Activated CD4-positive, alpha-beta T cell treated with anti-CD3 and anti-CD28 coated beads for 24 hours (primary cell): ENCODE measurements at regions not wholly inside any gene's neighbourhood (a gene's known extent, or its start where the extent isn't known, plus 50 kb on each side); places are given as distances from the start of the nearest gene placed in this dataset.

Source experiments
- DNase-seq, 2 donors: peaks; one replicate each; pipeline ENCODE4 v3.0.0-alpha.2; 2020; ENCODE audit warnings: low read depth in 2 of 2

DNA sequence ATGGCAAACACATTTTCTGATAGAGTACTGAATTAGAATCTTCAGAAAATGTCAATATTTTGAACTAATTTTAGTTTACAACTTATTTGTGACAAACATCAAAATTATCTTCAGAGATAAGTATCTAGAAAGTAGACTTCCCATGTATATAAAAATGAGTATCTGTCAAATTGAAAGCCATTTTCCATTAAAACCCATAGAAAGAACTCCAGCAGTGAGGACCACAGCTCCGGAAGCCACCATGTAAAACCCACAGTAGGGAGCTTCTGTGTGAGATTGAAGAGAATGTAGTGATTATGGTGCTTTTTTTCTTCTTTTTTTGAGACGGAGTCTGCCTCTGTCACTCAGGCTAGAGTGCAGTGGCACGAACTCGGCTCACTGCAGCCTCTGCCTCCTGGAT, 687.0 kb downstream of the TYW1 start:
- no peak for DNase-seq

GRCh38 chr7:67690700-67691099, 694.1 kb downstream of the TYW1 start:
- DNase-seq: no peak

DNA sequence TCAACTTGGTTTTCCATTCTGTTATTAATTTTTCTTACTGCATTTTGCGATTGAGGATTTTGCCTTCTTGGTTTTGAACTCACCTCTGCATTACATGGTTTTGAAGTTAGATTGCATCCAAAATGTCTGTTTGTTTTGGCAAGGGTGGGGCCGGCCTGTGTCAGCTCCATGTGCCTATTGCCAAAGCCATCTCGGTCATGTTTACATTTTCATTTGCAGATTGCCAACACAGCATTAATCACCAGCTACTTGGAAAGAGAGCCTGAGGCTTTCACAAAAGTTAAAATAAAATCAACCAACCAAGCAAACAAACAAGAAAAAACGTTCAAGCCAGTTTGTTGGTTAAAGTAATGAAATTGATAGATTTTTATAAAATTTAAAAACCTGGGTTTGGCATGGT, 695.8 kb downstream of the TYW1 start:
- DNase-seq: no peak

DNA sequence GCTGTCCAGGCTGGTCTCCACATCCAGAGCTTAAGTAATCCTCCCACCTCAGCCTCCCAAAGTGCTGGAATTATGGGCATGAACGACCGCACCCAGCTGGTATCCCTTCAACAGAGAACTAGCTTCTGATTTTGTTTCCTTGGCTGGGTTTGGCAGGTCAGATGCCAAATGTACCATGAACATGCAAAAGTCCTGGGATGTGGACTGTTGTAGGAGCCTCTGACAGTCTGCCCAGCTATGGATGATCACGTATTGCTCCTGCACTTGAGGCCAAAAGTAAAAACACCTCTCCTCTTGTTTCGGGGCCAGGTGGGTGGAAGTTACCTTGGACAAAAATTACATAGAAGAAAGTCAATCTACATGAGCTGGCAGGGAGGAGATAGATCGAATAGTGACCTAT, 699.5 kb downstream of the TYW1 start:
- DNase-seq: no peak

GRCh38 chr7:67696878-67697277, 700.2 kb downstream of the TYW1 start:
- no peak for DNase-seq

DNA sequence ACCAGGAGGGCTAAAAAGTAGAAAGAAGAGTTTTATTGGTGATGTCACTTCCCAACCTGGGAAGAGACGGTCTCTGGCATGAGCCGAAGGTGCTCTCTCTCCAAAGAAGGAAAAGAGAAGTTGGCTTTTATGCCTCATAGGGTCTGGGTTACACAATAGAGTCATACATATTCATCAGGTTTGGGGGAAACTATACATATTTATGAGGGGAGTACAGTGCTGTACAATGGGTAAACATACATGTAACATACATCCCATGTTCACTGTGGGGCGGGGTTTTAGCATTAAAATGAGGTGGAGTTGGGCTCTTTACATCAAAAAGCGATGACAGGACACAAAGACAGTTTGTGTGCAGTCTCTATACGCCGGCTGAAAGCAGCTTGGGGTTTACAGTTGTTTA, 701.7 kb downstream of the TYW1 start:
- DNase-seq: no peak

- DNase-seq: no peak
Observed at GRCh38 chr7:67705850-67706249, 709.2 kb downstream of the TYW1 start.

DNA sequence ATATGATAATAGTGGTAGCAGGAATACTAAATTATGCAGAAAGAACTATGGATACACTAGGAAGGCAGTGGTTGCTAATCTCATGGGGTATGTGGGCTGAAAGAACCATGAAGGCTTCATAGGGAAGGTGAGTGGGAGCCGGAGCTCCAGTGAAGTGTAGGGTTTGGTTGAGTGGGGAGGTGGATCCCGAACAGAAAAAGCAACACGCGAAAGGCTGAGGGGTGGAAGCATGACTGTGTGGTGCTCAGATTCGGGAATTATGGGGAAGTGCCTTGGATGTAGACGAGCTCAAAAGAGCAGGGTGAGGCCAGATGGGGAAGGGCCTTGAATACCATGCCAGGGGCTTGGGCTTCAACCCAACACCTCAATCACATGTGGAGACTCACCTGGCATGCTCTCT, 715.1 kb downstream of the TYW1 start:
- DNase-seq: no peak

DNA sequence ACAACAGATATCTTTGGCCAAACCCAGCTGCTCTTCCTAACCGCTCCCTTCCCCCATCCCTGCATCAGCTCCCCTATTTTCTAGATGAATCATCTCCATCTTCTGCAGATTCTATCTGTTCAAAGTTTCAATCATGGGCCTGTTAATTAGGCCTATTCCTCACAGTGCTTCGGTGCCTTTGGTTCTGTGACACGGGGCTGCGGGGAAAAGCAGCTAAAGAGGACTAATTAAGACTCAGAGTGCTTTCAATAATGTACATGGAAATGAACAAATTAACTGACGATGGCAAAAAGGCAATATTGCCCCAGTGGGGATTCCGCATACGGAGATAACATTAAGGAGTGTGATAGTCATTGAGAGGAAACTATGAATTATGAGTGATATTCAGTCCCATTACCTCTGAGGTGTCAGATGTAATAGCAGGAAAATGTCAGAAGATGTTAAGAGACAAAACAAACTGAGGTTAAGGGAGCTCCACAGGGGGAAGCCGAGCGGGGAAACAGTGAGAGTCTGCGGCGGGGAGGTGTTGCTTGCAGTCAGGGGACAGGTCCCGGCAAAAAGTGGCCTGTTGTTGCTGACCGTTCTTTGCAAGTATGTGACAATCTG, 716.9 kb downstream of the TYW1 start:
- no peak for DNase-seq

GRCh38 chr7:67716729-67717128, 720.1 kb downstream of the TYW1 start:
- DNase-seq: no peak

GRCh38 chr7:67723591-67723990, 727.0 kb downstream of the TYW1 start:
- DNase-seq: no peak

DNA sequence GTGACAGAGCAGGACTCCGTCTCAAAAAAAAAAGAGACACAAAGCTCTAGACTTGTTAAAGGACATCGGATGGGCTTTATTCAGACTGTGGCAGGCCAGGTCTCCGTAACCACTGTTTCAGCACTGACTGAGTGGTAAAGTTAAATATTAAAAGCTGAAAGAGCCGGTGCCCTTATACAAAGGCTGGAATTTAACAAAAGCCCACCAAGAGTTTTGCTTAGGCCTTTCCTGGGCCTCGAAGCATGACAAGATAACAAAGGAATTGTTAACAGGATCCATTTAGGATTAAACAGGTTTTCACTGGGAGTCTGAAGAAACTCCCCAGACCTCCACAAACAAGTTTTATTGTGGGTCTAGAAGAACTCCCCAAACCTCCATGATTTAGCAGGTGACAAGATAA, 727.8 kb downstream of the TYW1 start:
- DNase-seq: no peak

- no peak for DNase-seq
Observed at GRCh38 chr7:67724955-67725354, 728.3 kb downstream of the TYW1 start.

DNA sequence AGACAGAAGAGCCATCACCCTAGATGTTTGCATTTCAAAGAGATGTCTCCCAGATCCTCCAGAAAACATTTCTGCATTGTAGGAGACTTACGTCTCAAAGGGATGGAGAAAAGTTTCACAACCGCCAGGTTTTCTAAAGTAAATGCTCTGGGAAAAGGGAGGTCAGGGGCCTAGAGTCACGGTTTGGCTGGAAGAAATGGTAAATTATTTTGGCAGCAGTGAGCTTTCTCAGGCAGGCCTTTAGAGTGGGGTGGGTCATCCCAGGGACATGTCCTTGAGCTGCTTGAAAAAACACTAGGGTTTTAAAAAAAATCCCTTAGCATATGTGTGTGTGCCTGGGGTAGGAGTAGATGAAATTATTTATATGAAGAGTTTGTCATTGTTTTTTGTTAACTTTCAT, 728.8 kb downstream of the TYW1 start:
- no peak for DNase-seq

DNA sequence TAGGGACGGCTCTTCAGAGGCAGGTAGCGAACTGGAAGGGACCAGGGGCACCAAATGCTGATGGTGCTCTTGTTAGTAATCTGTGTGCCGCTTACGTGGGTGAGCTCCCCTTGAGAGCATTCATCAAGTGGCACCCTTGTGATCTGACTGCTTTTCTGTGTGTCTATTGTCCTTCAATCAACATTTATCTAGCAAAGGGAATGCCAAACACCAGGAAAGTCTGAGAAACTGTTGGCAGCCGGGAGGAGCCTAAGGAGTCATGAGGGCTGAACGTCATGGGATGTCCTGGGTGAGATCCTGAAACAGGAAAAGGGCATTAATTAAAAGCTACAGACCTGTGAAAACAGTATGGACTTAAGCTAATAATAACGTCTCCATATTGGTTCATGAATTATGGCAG, 733.1 kb downstream of the TYW1 start:
- DNase-seq: no peak

- DNase-seq: no peak
Observed at GRCh38 chr7:67731704-67732103, 735.1 kb downstream of the TYW1 start.

- no peak for DNase-seq
Observed at GRCh38 chr7:67732898-67733297, 736.3 kb downstream of the TYW1 start.

DNA sequence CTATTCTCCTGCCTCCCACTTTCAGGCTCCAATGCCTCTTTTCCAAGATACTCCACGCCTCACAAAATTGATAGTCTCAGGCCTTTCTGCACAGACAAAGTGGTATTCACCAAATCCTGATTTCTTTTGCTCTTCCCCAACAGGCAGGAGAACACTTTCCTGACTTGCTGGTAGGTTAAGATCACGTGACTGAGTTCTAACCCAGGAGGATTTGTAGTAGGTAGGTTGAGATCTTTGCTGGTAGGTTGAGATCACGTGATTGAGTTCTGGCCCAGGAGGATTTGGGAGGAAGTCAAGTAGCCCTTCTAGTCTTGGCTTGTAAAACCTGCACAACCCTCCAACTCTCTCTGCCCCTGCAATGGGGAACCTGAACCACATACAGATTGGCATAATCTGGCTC, 741.5 kb downstream of the TYW1 start:
- no peak for DNase-seq

DNA sequence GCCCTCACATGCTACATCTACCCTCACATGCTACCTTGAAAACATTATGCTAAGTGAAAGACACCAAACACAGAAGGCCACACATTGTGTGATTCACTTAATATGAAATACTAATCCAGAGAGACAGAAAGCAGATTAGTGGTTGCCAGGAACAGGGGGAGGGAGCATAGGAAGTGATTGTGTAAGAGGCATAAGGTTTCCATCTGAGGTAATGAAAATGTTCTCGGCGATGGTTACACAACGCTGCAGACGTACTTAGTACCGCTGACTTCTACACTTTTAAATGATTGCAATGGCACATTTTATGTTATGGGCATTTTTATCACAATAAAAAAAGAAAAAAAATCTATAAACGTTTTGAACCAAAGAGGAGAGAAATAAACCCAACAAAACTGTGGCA, 742.3 kb downstream of the TYW1 start:
- DNase-seq: no peak

DNA sequence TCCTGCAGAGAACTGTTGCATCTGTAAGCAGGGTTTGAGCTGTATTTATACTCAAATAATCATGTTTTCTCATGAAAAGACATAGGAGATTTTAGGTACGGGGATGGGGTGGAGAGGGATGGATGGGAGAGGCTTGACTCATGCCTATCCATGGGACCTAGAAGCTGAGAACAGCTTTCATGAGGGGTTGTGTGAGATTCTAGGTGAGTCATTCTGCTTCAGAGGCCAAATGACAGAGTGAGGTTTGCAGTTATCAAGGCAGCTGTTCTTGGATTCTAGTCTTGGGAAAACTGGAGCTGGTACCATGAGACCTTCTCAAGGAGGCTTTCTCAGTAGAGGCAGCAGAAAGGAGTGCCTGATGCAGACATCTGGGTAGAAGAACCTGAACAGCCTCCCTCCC, 746.9 kb downstream of the TYW1 start:
- no peak for DNase-seq

GRCh38 chr7:67752227-67752626, 755.6 kb downstream of the TYW1 start:
- no peak for DNase-seq

DNA sequence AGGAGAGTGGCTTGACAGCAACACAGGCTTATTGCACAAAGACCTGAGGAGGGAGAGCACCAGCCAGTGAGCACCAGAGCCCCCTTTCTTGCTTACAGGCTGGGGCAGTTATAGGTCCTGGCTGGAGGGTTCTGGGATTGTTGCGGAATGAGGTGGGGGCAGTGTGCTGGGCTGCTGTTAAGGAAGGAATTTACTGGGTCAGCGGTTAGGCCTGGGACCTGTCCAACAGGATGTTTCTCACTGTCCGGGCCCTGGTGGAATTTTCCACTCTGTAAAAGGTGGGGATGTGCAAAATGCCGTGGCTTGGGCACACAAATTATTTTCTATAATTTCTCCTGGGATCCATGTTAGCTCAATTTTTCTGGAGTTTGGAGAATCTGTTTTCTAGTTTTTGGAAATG, 757.3 kb downstream of the TYW1 start:
- no peak for DNase-seq

GRCh38 chr7:67754651-67755050, 758.0 kb downstream of the TYW1 start:
- no peak for DNase-seq

GRCh38 chr7:67758551-67758950, 761.9 kb downstream of the TYW1 start:
- no peak for DNase-seq

DNA sequence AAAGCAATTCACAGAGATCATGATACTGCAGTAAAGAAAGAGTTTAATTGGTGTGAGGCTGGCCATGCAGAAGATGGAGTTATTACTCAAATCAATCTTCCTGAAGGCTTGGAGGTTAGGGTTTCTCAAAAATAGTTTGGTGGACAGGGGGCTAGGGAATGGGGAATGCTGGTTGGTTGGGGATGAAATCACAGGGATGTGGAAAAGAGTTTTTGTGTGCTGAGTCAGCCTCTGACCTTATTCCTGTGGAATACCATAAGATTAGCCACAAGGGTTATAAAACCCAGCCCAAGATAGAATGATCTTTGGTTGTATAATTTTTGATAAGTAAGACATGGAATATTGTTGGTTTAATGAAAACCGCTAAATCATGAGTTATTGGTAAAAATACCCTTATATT, 764.3 kb downstream of the TYW1 start:
- no peak for DNase-seq
